Brain microvascular endothelial cell (primary cell): ENCODE measurements at regions not wholly inside any gene's neighbourhood (a gene's known extent, or its start where the extent isn't known, plus 50 kb on each side); places are given as distances from the start of the nearest gene placed in this dataset.

ENCODE experiments used
- DNase-seq: peaks from one replicate; pipeline ENCODE4 v3.0.0-alpha.2; 2020
- H3K27ac ChIP-seq: fragments of 250-450 bp; sonication (Bioruptor Pico); 2 replicates; pipeline ENCODE4 v1.5.1; 2020; ENCODE audit warnings: mild to moderate bottlenecking, moderate library complexity
- H3K27me3 ChIP-seq: fragments of 250-450 bp; sonication (Bioruptor Pico); replicated peaks from 2 replicates; pipeline ENCODE4 v1.5.1; 2020; ENCODE audit warnings: mild to moderate bottlenecking
- H3K36me3 ChIP-seq: fragments of 250-450 bp; sonication (Bioruptor Pico); replicated peaks from 2 replicates; pipeline ENCODE4 v1.5.1; 2020; ENCODE audit warnings: mild to moderate bottlenecking
- H3K4me3 ChIP-seq: 2 replicates; pipeline ENCODE4 v1.5.1; 2011; ENCODE audit warnings: low read depth, mild to moderate bottlenecking, control low read depth, low read length, moderate library complexity
- CTCF ChIP-seq: IDR thresholded peaks from 2 replicates; pipeline ENCODE4 v1.5.1; 2011; ENCODE audit warnings: low read depth, mild to moderate bottlenecking, moderate library complexity, low read length, control low read depth, inconsistent platforms; ENCODE audit errors: missing control alignments
- in situ Hi-C: cut with HindIII; loops from 2 replicates; pipeline ENCODE4 v1.10.0; 2017; ENCODE audit warnings: low sequenced_read_pairs, low pct_ligation_motif_present

- no peak overlapping the region for H3K4me3 ChIP-seq
- H3K27me3 ChIP-seq = no peaks in the 10 kb centered on the region
- H3K27ac ChIP-seq = no peak overlapping the region
- TF ChIP-seq CTCF = no peak
- in situ Hi-C loops = no loop called here
- no peak for DNase-seq
- no peaks in the 10 kb centered on the region for H3K36me3 ChIP-seq
These were observed 167.8 kb downstream of the HNMT start for GRCh38 chr2:138132108-138132507.

- no peak for TF ChIP-seq CTCF
- no peak for DNase-seq
- in situ Hi-C loops = no loop called here
These were observed 173.7 kb downstream of the HNMT start for GRCh38 chr2:138137949-138138348.

GRCh38 chr2:138147796-138148195 is 183.5 kb downstream of the HNMT start:
- no peak overlapping the region for H3K4me3 ChIP-seq
- no peak overlapping the region for H3K27ac ChIP-seq
- no peaks in the 10 kb centered on the region for H3K27me3 ChIP-seq
- no peak for TF ChIP-seq CTCF
- no peak for DNase-seq
- in situ Hi-C loops = no loop called here
- no peaks in the 10 kb centered on the region for H3K36me3 ChIP-seq

More at GRCh38 chr2:138137949-138138348, 173.7 kb downstream of the HNMT start:
- H3K27ac ChIP-seq = no peak overlapping the region
- H3K4me3 ChIP-seq = no peak overlapping the region
- no peaks in the 10 kb centered on the region for H3K27me3 ChIP-seq
- H3K36me3 ChIP-seq = no peaks in the 10 kb centered on the region

GRCh38 chr2:138155304-138155703 is 191.0 kb downstream of the HNMT start:
- in situ Hi-C loops = no loop called here
- Histone ChIP-seq H3K36me3 (no peaks in the 10 kb centered on the region), H3K27me3 (no peaks in the 10 kb centered on the region), H3K27ac (no peak overlapping the region), H3K4me3 (no peak overlapping the region)
- TF ChIP-seq CTCF = no peak
- DNase-seq = no peak

- no peak for TF ChIP-seq CTCF
- in situ Hi-C loops = no loop called here
- Histone ChIP-seq H3K27me3 (no peaks in the 10 kb centered on the region), H3K27ac (no peak overlapping the region), H3K4me3 (no peak overlapping the region), H3K36me3 (no peaks in the 10 kb centered on the region)
- DNase-seq = no peak
These were observed 193.1 kb downstream of the HNMT start for GRCh38 chr2:138157372-138157771.

- DNase-seq = no peak
- H3K36me3 ChIP-seq = no peaks in the 10 kb centered on the region
- no peaks in the 10 kb centered on the region for H3K27me3 ChIP-seq
- in situ Hi-C loops = no loop called here
- TF ChIP-seq CTCF = no peak
- H3K4me3 ChIP-seq = no peak overlapping the region
- no peak overlapping the region for H3K27ac ChIP-seq
These were observed 206.2 kb downstream of the HNMT start for GRCh38 chr2:138170485-138170884.
